ENCODE measurements at regions not wholly inside any gene's neighbourhood (a gene's known extent, or its start where the extent isn't known, plus 50 kb on each side); places are given as distances from the start of the nearest gene placed in this dataset.
"Not testable (repeated sequence)": the region's sequence is repeated elsewhere in the genome, so short reads cannot be mapped to it uniquely, and the experiment has no call there.

- not testable (repeated sequence) for DNase-seq (ENCODE audit: low read depth)
These were observed 62.7 kb upstream of the EZR start for GRCh38 chr6:158881884-158882283.

GRCh38 chr6:158881276-158881675, 62.1 kb upstream of the EZR start:
- not testable (repeated sequence) for DNase-seq (ENCODE audit: low read depth)

GRCh38 chr6:158879180-158879579, 60.0 kb upstream of the EZR start:
- no peak for DNase-seq (ENCODE audit: low read depth)

- DNase-seq (ENCODE audit: low read depth): no peak
These were observed 58.5 kb upstream of the EZR start for GRCh38 chr6:158877716-158878115.

- no peak for DNase-seq (ENCODE audit: low read depth)
These were observed 57.7 kb upstream of the EZR start for GRCh38 chr6:158876886-158877285.

- DNase-seq (ENCODE audit: low read depth): no peak
These were observed 51.4 kb upstream of the EZR start for GRCh38 chr6:158870649-158870957.

- DNase-seq (ENCODE audit: low read depth): no peak
These were observed 50.9 kb upstream of the EZR start for GRCh38 chr6:158869826-158870648.

GRCh38 chr6:158868890-158869825, 50.0 kb upstream of the EZR start:
- peak; percentile 94 for DNase-seq (ENCODE audit: low read depth)
